ENCODE measurements at regions not wholly inside any gene's neighbourhood (a gene's known extent, or its start where the extent isn't known, plus 50 kb on each side); places are given as distances from the start of the nearest gene placed in this dataset.

DNA sequence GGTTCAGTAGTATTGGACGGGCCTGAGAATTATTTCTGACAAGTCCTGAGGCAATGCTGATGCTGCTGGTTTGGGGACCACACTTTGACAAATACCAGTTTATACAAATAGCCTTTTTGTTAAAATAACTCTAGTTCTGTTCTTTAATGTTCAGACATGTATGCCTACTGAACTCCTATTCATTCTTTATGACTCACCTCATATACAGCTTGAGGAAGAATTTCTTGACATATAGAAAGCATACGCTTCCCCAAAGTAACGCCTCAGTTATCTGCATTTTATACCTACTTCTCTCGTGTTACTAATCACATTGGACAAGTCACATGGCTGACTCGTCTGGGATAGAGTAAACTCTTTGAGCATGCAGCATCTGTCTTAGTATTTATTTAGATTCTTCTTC is 145.4 kb upstream of the GOLIM4 start:
- Histone ChIP-seq H3K9ac (ENCODE audit: low read depth, low read length) (no peak overlapping the region), H3K27me3 (ENCODE audit: insufficient read depth, low read length, poor library complexity) (no peaks in the 10 kb centered on the region), H3K9me3 (ENCODE audit: insufficient read depth, low read length, severe bottlenecking) (no peaks in the 10 kb centered on the region), H3K4me3 (ENCODE audit: low read depth in 1 of 2, low read length in 2 of 2) (no peak overlapping the region), H4K20me1 (ENCODE audit: insufficient read depth, low read length) (no peaks in the 10 kb centered on the region), H3K27ac (ENCODE audit: low read length) (no peak overlapping the region), H3K79me2 (ENCODE audit: insufficient read depth, low read length) (no peaks in the 10 kb centered on the region), H3K36me3 (ENCODE audit: insufficient read depth, low read length) (no peaks in the 10 kb centered on the region), H3K4me1 (ENCODE audit: insufficient read depth, low read length) (no peaks in the 10 kb centered on the region), H3K4me2 (ENCODE audit: insufficient read depth, low read length) (no peak overlapping the region), H2AFZ (ENCODE audit: low read depth, low read length) (no peak overlapping the region)
- DNase-seq: no peak
- ATAC-seq (ENCODE audit: insufficient read depth, low read depth): no peak
- TF ChIP-seq, protein P1, sequence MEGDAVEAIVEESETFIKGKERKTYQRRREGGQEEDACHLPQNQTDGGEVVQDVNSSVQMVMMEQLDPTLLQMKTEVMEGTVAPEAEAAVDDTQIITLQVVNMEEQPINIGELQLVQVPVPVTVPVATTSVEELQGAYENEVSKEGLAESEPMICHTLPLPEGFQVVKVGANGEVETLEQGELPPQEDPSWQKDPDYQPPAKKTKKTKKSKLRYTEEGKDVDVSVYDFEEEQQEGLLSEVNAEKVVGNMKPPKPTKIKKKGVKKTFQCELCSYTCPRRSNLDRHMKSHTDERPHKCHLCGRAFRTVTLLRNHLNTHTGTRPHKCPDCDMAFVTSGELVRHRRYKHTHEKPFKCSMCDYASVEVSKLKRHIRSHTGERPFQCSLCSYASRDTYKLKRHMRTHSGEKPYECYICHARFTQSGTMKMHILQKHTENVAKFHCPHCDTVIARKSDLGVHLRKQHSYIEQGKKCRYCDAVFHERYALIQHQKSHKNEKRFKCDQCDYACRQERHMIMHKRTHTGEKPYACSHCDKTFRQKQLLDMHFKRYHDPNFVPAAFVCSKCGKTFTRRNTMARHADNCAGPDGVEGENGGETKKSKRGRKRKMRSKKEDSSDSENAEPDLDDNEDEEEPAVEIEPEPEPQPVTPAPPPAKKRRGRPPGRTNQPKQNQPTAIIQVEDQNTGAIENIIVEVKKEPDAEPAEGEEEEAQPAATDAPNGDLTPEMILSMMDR (IDR thresholded peaks at IDR 0.05; ENCODE audit: borderline replicate concordance, extremely low read depth, low read length, poor library complexity, severe bottlenecking): no peak
- TF ChIP-seq EZH2 (IDR thresholded peaks at IDR 0.05; ENCODE audit: borderline replicate concordance, low read depth, low read length, severe bottlenecking): no peak

DNA sequence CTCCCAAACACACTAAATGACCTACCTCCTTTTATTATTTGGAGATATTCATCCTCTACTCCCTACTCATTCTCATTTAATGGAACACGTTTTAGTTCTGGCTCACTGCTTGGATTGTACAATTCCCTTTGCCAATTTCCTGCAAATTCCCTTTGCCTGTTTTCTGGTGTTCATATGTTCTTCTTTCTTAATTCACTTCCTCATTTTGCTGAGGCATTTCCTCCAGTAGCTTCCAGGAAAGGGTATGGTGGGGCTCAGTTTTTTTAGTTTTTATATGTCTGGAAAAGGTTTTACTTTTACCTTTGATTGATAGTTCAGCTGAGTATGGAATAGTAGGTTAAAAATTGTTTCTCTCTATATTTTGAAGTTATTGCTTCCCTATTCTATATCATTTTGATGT is 143.6 kb upstream of the GOLIM4 start:
- ATAC-seq (ENCODE audit: insufficient read depth, low read depth): no peak
- TF ChIP-seq, protein P1 (IDR thresholded peaks at IDR 0.05; ENCODE audit: borderline replicate concordance, extremely low read depth, low read length, poor library complexity, severe bottlenecking): no peak
- no peak for TF ChIP-seq EZH2 (IDR thresholded peaks at IDR 0.05; ENCODE audit: borderline replicate concordance, low read depth, low read length, severe bottlenecking)

DNA sequence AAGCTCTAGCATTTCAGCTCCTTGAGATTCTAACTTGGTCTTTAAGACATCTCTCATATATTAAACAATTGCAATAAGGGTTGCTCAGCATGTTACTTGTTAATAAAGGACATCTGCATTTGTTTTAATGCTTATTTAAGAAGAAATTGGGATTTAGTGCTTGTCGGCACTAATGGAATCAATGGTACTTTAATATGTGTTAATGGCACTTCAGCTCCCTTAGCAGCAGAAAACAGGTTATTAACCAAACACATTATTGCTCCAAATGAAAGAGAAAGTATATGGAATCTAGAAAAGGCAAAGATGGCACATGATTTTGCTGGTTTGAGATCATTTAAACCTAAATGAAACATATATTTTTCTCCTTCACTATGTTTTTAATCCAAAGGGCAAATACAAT is 137.3 kb upstream of the GOLIM4 start:
- TF ChIP-seq, protein P1 (IDR thresholded peaks at IDR 0.05; ENCODE audit: borderline replicate concordance, extremely low read depth, low read length, poor library complexity, severe bottlenecking): no peak
- no peak for TF ChIP-seq EZH2 (IDR thresholded peaks at IDR 0.05; ENCODE audit: borderline replicate concordance, low read depth, low read length, severe bottlenecking)
- Histone ChIP-seq H4K20me1 (ENCODE audit: insufficient read depth, low read length) (no peaks in the 10 kb centered on the region), H3K4me3 (ENCODE audit: low read depth in 1 of 2, low read length in 2 of 2) (no peak overlapping the region), H3K4me2 (ENCODE audit: insufficient read depth, low read length) (no peak overlapping the region), H2AFZ (ENCODE audit: low read depth, low read length) (no peak overlapping the region), H3K79me2 (ENCODE audit: insufficient read depth, low read length) (no peaks in the 10 kb centered on the region), H3K9me3 (ENCODE audit: insufficient read depth, low read length, severe bottlenecking) (no peaks in the 10 kb centered on the region), H3K27ac (ENCODE audit: low read length) (no peak overlapping the region), H3K4me1 (ENCODE audit: insufficient read depth, low read length) (no peaks in the 10 kb centered on the region), H3K36me3 (ENCODE audit: insufficient read depth, low read length) (no peaks in the 10 kb centered on the region), H3K27me3 (ENCODE audit: insufficient read depth, low read length, poor library complexity) (no peaks in the 10 kb centered on the region), H3K9ac (ENCODE audit: low read depth, low read length) (no peak overlapping the region)
- ATAC-seq (ENCODE audit: insufficient read depth, low read depth): no peak
- DNase-seq: no peak

More for the DNA sequence above, 143.6 kb upstream of the GOLIM4 start:
- no peak overlapping the region for H3K4me2 ChIP-seq (ENCODE audit: insufficient read depth, low read length)
- H4K20me1 ChIP-seq (ENCODE audit: insufficient read depth, low read length): no peaks in the 10 kb centered on the region
- no peaks in the 10 kb centered on the region for H3K9me3 ChIP-seq (ENCODE audit: insufficient read depth, low read length, severe bottlenecking)
- no peaks in the 10 kb centered on the region for H3K36me3 ChIP-seq (ENCODE audit: insufficient read depth, low read length)
- no peaks in the 10 kb centered on the region for H3K79me2 ChIP-seq (ENCODE audit: insufficient read depth, low read length)
- no peak overlapping the region for H3K27ac ChIP-seq (ENCODE audit: low read length)
- no peaks in the 10 kb centered on the region for H3K4me1 ChIP-seq (ENCODE audit: insufficient read depth, low read length)
- no peaks in the 10 kb centered on the region for H3K27me3 ChIP-seq (ENCODE audit: insufficient read depth, low read length, poor library complexity)
- no peak overlapping the region for H3K9ac ChIP-seq (ENCODE audit: low read depth, low read length)
- DNase-seq: no peak
- H2AFZ ChIP-seq (ENCODE audit: low read depth, low read length): no peak overlapping the region
- no peak overlapping the region for H3K4me3 ChIP-seq (ENCODE audit: low read depth in 1 of 2, low read length in 2 of 2)

DNA sequence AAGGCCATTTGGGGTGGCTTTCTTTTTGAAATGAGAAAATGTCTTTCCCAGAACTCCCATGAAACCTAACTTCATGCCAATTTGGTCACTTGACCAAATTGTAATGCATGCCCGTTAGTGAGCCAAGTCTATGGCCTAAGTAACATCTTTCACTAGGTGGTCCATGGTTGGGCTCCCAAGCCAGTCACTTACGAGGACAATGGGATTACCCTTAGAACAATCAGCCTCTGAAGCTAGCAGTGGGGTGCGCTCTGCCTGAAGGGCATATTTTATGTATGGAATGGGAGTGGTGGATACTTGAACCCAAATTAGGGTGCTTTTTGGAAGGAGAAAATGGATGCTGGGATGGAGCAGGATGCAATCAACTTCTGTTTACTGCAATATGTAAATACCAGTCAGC is 127.4 kb upstream of the GOLIM4 start:
- Histone ChIP-seq H3K79me2 (ENCODE audit: insufficient read depth, low read length) (no peaks in the 10 kb centered on the region), H2AFZ (ENCODE audit: low read depth, low read length) (no peak overlapping the region)

More for the DNA sequence above, 127.4 kb upstream of the GOLIM4 start:
- Histone ChIP-seq H4K20me1 (ENCODE audit: insufficient read depth, low read length) (no peaks in the 10 kb centered on the region), H3K9me3 (ENCODE audit: insufficient read depth, low read length, severe bottlenecking) (no peaks in the 10 kb centered on the region), H3K4me2 (ENCODE audit: insufficient read depth, low read length) (no peak overlapping the region), H3K27ac (ENCODE audit: low read length) (no peak overlapping the region), H3K27me3 (ENCODE audit: insufficient read depth, low read length, poor library complexity) (no peaks in the 10 kb centered on the region), H3K36me3 (ENCODE audit: insufficient read depth, low read length) (no peaks in the 10 kb centered on the region), H3K9ac (ENCODE audit: low read depth, low read length) (no peak overlapping the region), H3K4me3 (ENCODE audit: low read depth in 1 of 2, low read length in 2 of 2) (no peak overlapping the region), H3K4me1 (ENCODE audit: insufficient read depth, low read length) (no peaks in the 10 kb centered on the region)
- no peak for DNase-seq
- TF ChIP-seq, protein P1 (IDR thresholded peaks at IDR 0.05; ENCODE audit: borderline replicate concordance, extremely low read depth, low read length, poor library complexity, severe bottlenecking): no peak
- TF ChIP-seq EZH2 (IDR thresholded peaks at IDR 0.05; ENCODE audit: borderline replicate concordance, low read depth, low read length, severe bottlenecking): no peak
- no peak for ATAC-seq (ENCODE audit: insufficient read depth, low read depth)
